ENCODE measurements at regions not wholly inside any gene's neighbourhood (a gene's known extent, or its start where the extent isn't known, plus 50 kb on each side); places are given as distances from the start of the nearest gene placed in this dataset.
A peak's percentile ranks its signal among the peaks of the same experiment; 100 is the strongest.

DNA sequence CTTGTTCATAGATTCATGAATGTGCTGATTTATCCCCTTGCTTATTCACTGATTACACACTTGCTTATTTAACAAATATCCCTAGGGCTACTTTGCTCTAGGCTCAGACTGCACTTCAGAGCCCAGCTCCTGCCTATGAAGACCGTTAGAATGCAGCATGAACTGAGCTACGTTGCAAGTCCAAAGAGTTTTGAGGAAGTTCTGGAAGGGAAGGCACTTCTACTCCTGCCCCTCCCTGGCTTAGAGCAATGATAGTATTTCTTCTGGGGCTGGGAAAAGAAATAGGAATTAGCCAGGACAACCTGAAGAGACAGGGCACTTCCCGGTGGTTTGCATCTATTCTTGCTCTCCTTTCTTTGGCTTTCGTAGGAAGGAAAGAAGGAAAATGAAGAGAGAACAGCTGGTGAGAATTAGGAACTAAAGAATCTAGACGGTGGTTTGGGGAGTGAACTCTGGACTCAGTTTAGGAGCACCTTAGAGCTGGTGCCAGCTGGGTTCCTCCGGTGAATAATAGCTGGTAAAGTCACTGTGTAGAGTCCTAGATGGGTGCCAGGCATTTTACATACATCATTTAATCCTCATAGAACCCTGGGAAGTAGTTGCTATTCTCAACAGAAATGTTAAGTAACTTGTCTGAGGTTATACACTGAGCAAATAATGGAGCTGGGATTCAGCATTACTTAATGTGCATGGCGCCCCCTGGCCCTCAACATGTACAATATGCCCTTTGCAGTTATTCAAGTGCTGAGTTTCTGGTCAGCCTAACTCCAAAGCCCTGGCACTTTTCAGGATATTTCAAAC, 65.9 kb downstream of the NDUFS5 start:
- TF ChIP-seq, protein P1, sequence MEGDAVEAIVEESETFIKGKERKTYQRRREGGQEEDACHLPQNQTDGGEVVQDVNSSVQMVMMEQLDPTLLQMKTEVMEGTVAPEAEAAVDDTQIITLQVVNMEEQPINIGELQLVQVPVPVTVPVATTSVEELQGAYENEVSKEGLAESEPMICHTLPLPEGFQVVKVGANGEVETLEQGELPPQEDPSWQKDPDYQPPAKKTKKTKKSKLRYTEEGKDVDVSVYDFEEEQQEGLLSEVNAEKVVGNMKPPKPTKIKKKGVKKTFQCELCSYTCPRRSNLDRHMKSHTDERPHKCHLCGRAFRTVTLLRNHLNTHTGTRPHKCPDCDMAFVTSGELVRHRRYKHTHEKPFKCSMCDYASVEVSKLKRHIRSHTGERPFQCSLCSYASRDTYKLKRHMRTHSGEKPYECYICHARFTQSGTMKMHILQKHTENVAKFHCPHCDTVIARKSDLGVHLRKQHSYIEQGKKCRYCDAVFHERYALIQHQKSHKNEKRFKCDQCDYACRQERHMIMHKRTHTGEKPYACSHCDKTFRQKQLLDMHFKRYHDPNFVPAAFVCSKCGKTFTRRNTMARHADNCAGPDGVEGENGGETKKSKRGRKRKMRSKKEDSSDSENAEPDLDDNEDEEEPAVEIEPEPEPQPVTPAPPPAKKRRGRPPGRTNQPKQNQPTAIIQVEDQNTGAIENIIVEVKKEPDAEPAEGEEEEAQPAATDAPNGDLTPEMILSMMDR (IDR thresholded peaks at IDR 0.05), result peak; percentile 84
- TF ChIP-seq ZFX (IDR thresholded peaks at IDR 0.05; ENCODE audit: borderline replicate concordance), result no peak

All from 22Rv1 (cell line).